H9 (cell line): ENCODE measurements at regions not wholly inside any gene's neighbourhood (a gene's known extent, or its start where the extent isn't known, plus 50 kb on each side); places are given as distances from the start of the nearest gene placed in this dataset.
A peak's percentile ranks its signal among the peaks of the same experiment; 100 is the strongest.

Source experiments
- DNase-seq: peaks from one replicate; pipeline ENCODE4 v3.0.0-alpha.2; 2017
- H2AFZ ChIP-seq: one replicate; pipeline ENCODE4 v1.6.1; 2013; ENCODE audit warnings: mild to moderate bottlenecking, low read length, control low read depth, moderate library complexity
- H2AK5ac ChIP-seq: 2 replicates; pipeline ENCODE4 v1.6.1; 2013; ENCODE audit warnings: low read length, control low read depth, mixed read lengths; ENCODE audit not compliant: insufficient read length
- H2BK120ac ChIP-seq: one replicate; pipeline ENCODE4 v1.6.1; 2013; ENCODE audit warnings: low read depth, mild to moderate bottlenecking, low read length, control low read depth, inconsistent platforms; ENCODE audit not compliant: poor library complexity, severe bottlenecking
- H2BK12ac ChIP-seq: 2 replicates; pipeline ENCODE4 v1.6.1; 2013; ENCODE audit warnings: low read length, control low read depth, mixed read lengths, low read depth; ENCODE audit not compliant: insufficient read length
- H2BK15ac ChIP-seq: 2 replicates; pipeline ENCODE4 v1.6.1; 2013; ENCODE audit warnings: low read depth, low read length, control low read depth
- H2BK20ac ChIP-seq: one replicate; pipeline ENCODE4 v1.6.1; 2013; ENCODE audit warnings: low read depth, mild to moderate bottlenecking, low read length, control low read depth, inconsistent platforms; ENCODE audit not compliant: poor library complexity, severe bottlenecking
- H2BK5ac ChIP-seq: 2 replicates; pipeline ENCODE4 v1.6.1; 2013; ENCODE audit warnings: low read length, control low read depth, mixed read lengths; ENCODE audit not compliant: insufficient read length
- H3K14ac ChIP-seq: 2 replicates; pipeline ENCODE4 v1.6.1; 2013; ENCODE audit warnings: low read length, control low read depth; ENCODE audit not compliant: insufficient read depth
- H3K18ac ChIP-seq: 2 replicates; pipeline ENCODE4 v1.6.1; 2013; ENCODE audit warnings: low read depth, mild to moderate bottlenecking, mixed read lengths, low read length, control low read depth; ENCODE audit not compliant: insufficient read length
- H3K23ac ChIP-seq: 2 replicates; pipeline ENCODE4 v1.6.1; 2013; ENCODE audit warnings: low read length, control low read depth, mixed read lengths, low read depth; ENCODE audit not compliant: insufficient read length
- H3K23me2 ChIP-seq: 2 replicates; pipeline ENCODE4 v1.6.1; 2013; ENCODE audit warnings: low read depth, mild to moderate bottlenecking, mixed read lengths, low read length, control low read depth; ENCODE audit not compliant: insufficient read length, poor library complexity, severe bottlenecking
- H3K27ac ChIP-seq: 2 replicates; pipeline ENCODE4 v1.5.1; 2013; ENCODE audit warnings: low read length, control low read depth, mixed read lengths, low read depth; ENCODE audit not compliant: insufficient read length
- H3K27me3 ChIP-seq: 2 replicates; pipeline ENCODE4 v1.6.1; 2013; ENCODE audit warnings: low read length, control low read depth, inconsistent platforms; ENCODE audit not compliant: insufficient read depth
- H3K4ac ChIP-seq: 2 replicates; pipeline ENCODE4 v1.6.1; 2013; ENCODE audit warnings: low read depth, mild to moderate bottlenecking, control low read depth, inconsistent platforms, low read length, moderate library complexity
- H3K4me1 ChIP-seq: 2 replicates; pipeline ENCODE4 v1.6.1; 2013; ENCODE audit warnings: low read length, control low read depth, inconsistent platforms; ENCODE audit not compliant: insufficient read depth
- H3K4me2 ChIP-seq: 2 replicates; pipeline ENCODE4 v1.6.1; 2013; ENCODE audit warnings: low read length, control low read depth, mixed read lengths; ENCODE audit not compliant: insufficient read length, insufficient read depth
- H3K56ac ChIP-seq: 2 replicates; pipeline ENCODE4 v1.6.1; 2013; ENCODE audit warnings: low read depth, mild to moderate bottlenecking, mixed read lengths, low read length, control low read depth; ENCODE audit not compliant: insufficient read length
- H3K79me1 ChIP-seq: 2 replicates; pipeline ENCODE4 v1.6.1; 2013; ENCODE audit warnings: low read depth, mild to moderate bottlenecking, moderate library complexity, low read length, control low read depth, inconsistent platforms; ENCODE audit not compliant: insufficient read depth, poor library complexity, severe bottlenecking
- H3K79me2 ChIP-seq: 2 replicates; pipeline ENCODE4 v1.6.1; 2013; ENCODE audit warnings: low read length, control low read depth, inconsistent platforms; ENCODE audit not compliant: insufficient read depth
- H3K9ac ChIP-seq: 2 replicates; pipeline ENCODE4 v1.6.1; 2013; ENCODE audit warnings: low read length, control low read depth, mixed read lengths; ENCODE audit not compliant: insufficient read length; ENCODE audit errors: extremely low read depth
- H3K9me3 ChIP-seq: one replicate; pipeline ENCODE4 v1.6.1; 2013; ENCODE audit warnings: low read depth, low read length, inconsistent platforms; ENCODE audit not compliant: control insufficient read depth
- H3T11ph ChIP-seq: one replicate; pipeline ENCODE4 v1.6.1; 2013; ENCODE audit warnings: mild to moderate bottlenecking, low read length, control low read depth, inconsistent platforms
- H4K20me1 ChIP-seq: one replicate; pipeline ENCODE4 v1.6.1; 2013; ENCODE audit not compliant: control insufficient read depth, insufficient read length, insufficient read depth
- H4K5ac ChIP-seq: 2 replicates; pipeline ENCODE4 v1.6.1; 2013; ENCODE audit warnings: low read depth, mild to moderate bottlenecking, mixed read lengths, low read length, control low read depth; ENCODE audit not compliant: insufficient read length
- H4K8ac ChIP-seq: replicated peaks from 2 replicates; pipeline ENCODE4 v1.6.1; 2013; ENCODE audit warnings: low read length, control low read depth, mixed read lengths, low read depth; ENCODE audit not compliant: insufficient read length
- H4K91ac ChIP-seq: 2 replicates; pipeline ENCODE4 v1.6.1; 2013; ENCODE audit warnings: low read depth, mild to moderate bottlenecking, moderate library complexity, mixed read lengths, low read length, control low read depth; ENCODE audit not compliant: insufficient read length
- H3K27ac Mint-ChIP-seq, 3 experiments: 2 replicates in 2 of 3; 3 replicates in 1 of 3; pipeline ENCODE4 v1.8.0; 2020 to 2021; ENCODE audit warnings: mixed read lengths in 3 of 3, mild to moderate bottlenecking in 1 of 3, moderate library complexity in 1 of 3
- H3K27me3 Mint-ChIP-seq: 2 replicates; pipeline ENCODE4 v1.8.0; 2021; ENCODE audit warnings: low read depth, mild to moderate bottlenecking, moderate library complexity, mixed read lengths
- H3K36me3 Mint-ChIP-seq, 3 experiments: 2 replicates in 2 of 3; 3 replicates in 1 of 3; pipeline ENCODE4 v1.8.0; 2020 to 2021; ENCODE audit warnings: low read depth in 3 of 3, mixed read lengths in 3 of 3; ENCODE audit not compliant: insufficient read depth in 1 of 3
- H3K4me1 Mint-ChIP-seq, 2 experiments: 2 replicates each; pipeline ENCODE4 v1.8.0; 2020; ENCODE audit warnings: mixed read lengths in 2 of 2
- H3K4me3 Mint-ChIP-seq, 2 experiments: 2 replicates in 1 of 2; 3 replicates in 1 of 2; pipeline ENCODE4 v1.8.0; 2020 to 2021; ENCODE audit warnings: mild to moderate bottlenecking in 2 of 2, mixed read lengths in 2 of 2, moderate library complexity in 1 of 2
- H3K9me3 Mint-ChIP-seq, 2 experiments: 2 replicates in 1 of 2; 3 replicates in 1 of 2; pipeline ENCODE4 v1.8.0; 2020; ENCODE audit warnings: mild to moderate bottlenecking in 2 of 2, mixed read lengths in 2 of 2, moderate library complexity in 1 of 2
- WGBS: extraction: QIAGEN DNeasy Blood & Tissue Kit; methylation state at CpG from one replicate; pipeline ENCODE4 v1.1.7; 2013; ENCODE audit warnings: missing lambda C conversion rate, low lambda C conversion rate, mixed read lengths; ENCODE audit not compliant: insufficient read length; ENCODE audit errors: extremely low coverage; 5-methylcytosine and 5-hydroxymethylcytosine counted together
- TF ChIP-seq, protein P1 (sequence below): fragments of 200-600 bp; sonication (generic); conservative IDR thresholded peaks from 3 replicates; pipeline ENCODE4 v1.8.0; 2021; ENCODE audit warnings: antibody characterized with exemption, mild to moderate bottlenecking

DNA sequence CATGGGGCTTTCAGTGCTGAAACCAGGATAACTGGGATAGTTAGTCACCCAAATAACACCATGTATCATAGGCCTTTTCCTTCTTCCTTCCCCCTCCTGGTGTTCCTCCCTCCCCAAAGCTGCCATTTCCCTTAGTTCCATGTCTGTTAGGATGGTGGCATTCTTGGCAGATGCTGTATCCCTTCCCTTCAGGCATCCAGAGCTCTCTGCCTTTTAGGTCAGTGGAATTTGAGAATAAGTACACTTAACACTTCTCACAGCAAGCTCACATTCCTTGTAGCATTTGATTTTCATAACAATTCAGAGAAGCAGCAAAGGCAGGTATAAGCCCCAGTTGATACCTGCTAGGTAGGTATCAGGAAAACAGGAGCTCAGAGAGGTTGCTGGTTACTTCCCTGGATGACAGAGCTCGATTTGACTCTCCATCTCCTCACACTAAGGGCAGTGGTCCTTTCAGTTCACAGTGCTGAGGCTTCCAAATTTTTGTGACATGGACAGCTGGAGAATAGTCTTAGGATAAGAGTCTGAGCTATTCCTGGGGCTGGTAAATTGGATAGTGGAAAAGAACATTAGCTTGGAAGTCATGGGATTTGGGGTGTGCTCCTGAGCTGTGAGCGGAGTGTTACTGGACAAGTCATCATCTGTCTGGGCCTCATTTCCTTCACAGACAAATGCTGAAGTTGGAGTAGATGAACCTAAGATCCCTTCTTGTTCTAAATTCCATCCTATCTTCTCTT, 108.7 kb upstream of the RHOBTB1 start:
- H4K5ac ChIP-seq: no peak overlapping the region
- Mint-ChIP-seq H3K9me3 (no peaks in the 10 kb centered on the region; a peak in 1 of 5 replicates), H3K4me1 (peaks cover 13 to 18% of the 10 kb centered on the region in 2 experiments), H3K4me3 (no peak overlapping the region), H3K27me3 (no peaks in the 10 kb centered on the region), H3K27ac (peak overlapping the region in 1 of 3 experiments; percentile 68; a peak in 3 of 7 replicates), H3K36me3 (no peaks in the 10 kb centered on the region)
- TF ChIP-seq, protein P1, sequence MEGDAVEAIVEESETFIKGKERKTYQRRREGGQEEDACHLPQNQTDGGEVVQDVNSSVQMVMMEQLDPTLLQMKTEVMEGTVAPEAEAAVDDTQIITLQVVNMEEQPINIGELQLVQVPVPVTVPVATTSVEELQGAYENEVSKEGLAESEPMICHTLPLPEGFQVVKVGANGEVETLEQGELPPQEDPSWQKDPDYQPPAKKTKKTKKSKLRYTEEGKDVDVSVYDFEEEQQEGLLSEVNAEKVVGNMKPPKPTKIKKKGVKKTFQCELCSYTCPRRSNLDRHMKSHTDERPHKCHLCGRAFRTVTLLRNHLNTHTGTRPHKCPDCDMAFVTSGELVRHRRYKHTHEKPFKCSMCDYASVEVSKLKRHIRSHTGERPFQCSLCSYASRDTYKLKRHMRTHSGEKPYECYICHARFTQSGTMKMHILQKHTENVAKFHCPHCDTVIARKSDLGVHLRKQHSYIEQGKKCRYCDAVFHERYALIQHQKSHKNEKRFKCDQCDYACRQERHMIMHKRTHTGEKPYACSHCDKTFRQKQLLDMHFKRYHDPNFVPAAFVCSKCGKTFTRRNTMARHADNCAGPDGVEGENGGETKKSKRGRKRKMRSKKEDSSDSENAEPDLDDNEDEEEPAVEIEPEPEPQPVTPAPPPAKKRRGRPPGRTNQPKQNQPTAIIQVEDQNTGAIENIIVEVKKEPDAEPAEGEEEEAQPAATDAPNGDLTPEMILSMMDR: no peak
- no peak overlapping the region for H2BK20ac ChIP-seq
- H3K56ac ChIP-seq: no peak overlapping the region
- DNase-seq: peak; percentile 31
- no peaks in the 10 kb centered on the region for H3K9me3 ChIP-seq
- H2AFZ ChIP-seq: no peak overlapping the region
- H3K4me2 ChIP-seq: no peak overlapping the region
- no peak overlapping the region for H2AK5ac ChIP-seq
- H2BK15ac ChIP-seq: no peak overlapping the region
- no peaks in the 10 kb centered on the region for H3K23me2 ChIP-seq
- H4K8ac ChIP-seq: no peak overlapping the region
- H2BK5ac ChIP-seq: no peak overlapping the region
- H3K4me1 ChIP-seq: peaks cover 9% of the 10 kb centered on the region; the same call in 1 of the 2 replicates
- no peak overlapping the region for H3K9ac ChIP-seq
- peak overlapping the region; percentile 40 for H3K18ac ChIP-seq
- H3K27me3 ChIP-seq: no peaks in the 10 kb centered on the region
- H3T11ph ChIP-seq: no peak overlapping the region
- no peaks in the 10 kb centered on the region for H3K79me2 ChIP-seq
- no peak overlapping the region for H3K27ac ChIP-seq
- peak overlapping the region; percentile 55 for H2BK12ac ChIP-seq
- no peak overlapping the region for H3K4ac ChIP-seq
- no peak overlapping the region for H4K91ac ChIP-seq
- no peak overlapping the region for H2BK120ac ChIP-seq
- H3K23ac ChIP-seq: peak overlapping the region; percentile 38
- no peaks in the 10 kb centered on the region for H3K79me1 ChIP-seq
- H4K20me1 ChIP-seq: no peaks in the 10 kb centered on the region
- H3K14ac ChIP-seq: no peak overlapping the region
- no CpG with 5 or more reads among the region's 2 CpGs for WGBS
